T-cell (primary cell): ENCODE measurements at regions not wholly inside any gene's neighbourhood (a gene's known extent, or its start where the extent isn't known, plus 50 kb on each side); places are given as distances from the start of the nearest gene placed in this dataset.

Source experiments
- ATAC-seq, 4 experiments: fragments of 200-7000 bp in 3 of 4; fragments of 150-1000 bp in 1 of 4; cut with Tn5 transposase; replicated peaks in 1 of 4; 1 replicate in 3 of 4; 2 replicates in 1 of 4; pipeline ENCODE4 v1.10.0; 2021; ENCODE audit warnings: moderate library complexity in 3 of 4, mild to moderate bottlenecking in 2 of 4, moderate number of reproducible peaks in 1 of 4
- CTCF ChIA-PET, 2 donors: fragments of 300-600 bp; sonication (Branson Sonifier 250); formaldehyde crosslinking; loops; one replicate each; lab custom pipeline; 2022; ENCODE audit warnings: antibody characterized with exemption in 2 of 2; lab: Charles Lee
- POLR2A ChIA-PET, 2 donors: fragments of 300-600 bp; sonication (Branson Sonifier 250); formaldehyde crosslinking; loops; one replicate each; lab custom pipeline; 2022; ENCODE audit warnings: antibody characterized with exemption in 2 of 2; lab: Charles Lee
- DNase-seq, 35 experiments: peaks; one replicate each; pipeline versions ENCODE4 v3.0.0 to v3.0.0-alpha.2; 2013 to 2023
- H3K27ac ChIP-seq: one replicate; pipeline ENCODE4 v1.5.1; 2013; ENCODE audit warnings: low read length
- H3K27me3 ChIP-seq, 2 experiments: replicated peaks in 1 of 2; 1 replicate in 1 of 2; 2 replicates in 1 of 2; pipeline versions ENCODE4 v1.6.1 to v1.7.0; 2013; ENCODE audit warnings: low read length in 1 of 2, mixed read lengths in 1 of 2; ENCODE audit not compliant: control insufficient read depth in 2 of 2, insufficient read depth in 2 of 2; ENCODE audit errors: extremely low read depth in 1 of 2
- H3K36me3 ChIP-seq, 2 donors: 1 replicate in 1 of 2; 2 replicates in 1 of 2; pipeline versions ENCODE4 v1.6.1 to v1.7.0; 2013; ENCODE audit warnings: low read length in 1 of 2; ENCODE audit not compliant: control insufficient read depth in 2 of 2, insufficient read depth in 1 of 2; ENCODE audit errors: extremely low read depth in 1 of 2
- H3K4me1 ChIP-seq, 2 experiments: 1 replicate in 1 of 2; 2 replicates in 1 of 2; pipeline versions ENCODE4 v1.6.1 to v1.7.0; 2013; ENCODE audit warnings: low read length in 2 of 2, mixed read lengths in 1 of 2; ENCODE audit not compliant: insufficient read depth in 2 of 2, control insufficient read depth in 1 of 2; ENCODE audit errors: extremely low read depth in 1 of 2
- H3K4me3 ChIP-seq, 2 donors: 1 replicate in 1 of 2; 2 replicates in 1 of 2; pipeline versions ENCODE4 v1.5.1 to v1.7.0; 2013; ENCODE audit warnings: mild to moderate bottlenecking in 2 of 2, low read length in 1 of 2, moderate library complexity in 1 of 2; ENCODE audit not compliant: control insufficient read depth in 1 of 2; ENCODE audit errors: extremely low read depth in 1 of 2
- H3K9me3 ChIP-seq: 2 replicates; pipeline ENCODE4 v1.7.0; 2013
- H3K27ac Mint-ChIP-seq, 2 donors: one replicate each; pipeline ENCODE4 v1.8.0; 2020 to 2021; ENCODE audit warnings: mild to moderate bottlenecking in 2 of 2, mixed read lengths in 2 of 2
- H3K27me3 Mint-ChIP-seq, 2 donors: one replicate each; pipeline ENCODE4 v1.8.0; 2021 to 2022; ENCODE audit warnings: mixed read lengths in 2 of 2
- H3K36me3 Mint-ChIP-seq: one replicate; pipeline ENCODE4 v1.8.0; 2021; ENCODE audit warnings: mixed read lengths
- H3K4me1 Mint-ChIP-seq, 3 donors: one replicate each; pipeline ENCODE4 v1.8.0; 2020 to 2022; ENCODE audit warnings: mixed read lengths in 3 of 3, mild to moderate bottlenecking in 1 of 3
- H3K4me3 Mint-ChIP-seq, 3 donors: one replicate each; pipeline ENCODE4 v1.8.0; 2020 to 2022; ENCODE audit warnings: mild to moderate bottlenecking in 3 of 3, mixed read lengths in 3 of 3, moderate library complexity in 3 of 3
- H3K9me3 Mint-ChIP-seq, 3 donors: one replicate each; pipeline ENCODE4 v1.8.0; 2020 to 2022; ENCODE audit warnings: mixed read lengths in 3 of 3
- WGBS: methylation state at CpG from one replicate; pipeline ENCODE4 v1.1.5; 2013; ENCODE audit warnings: missing lambda C conversion rate; ENCODE audit not compliant: insufficient coverage; 5-methylcytosine and 5-hydroxymethylcytosine counted together

- WGBS: 80% methylated on average over 1 of the region's 1 CpG
- H3K36me3 Mint-ChIP-seq: no peaks in the 10 kb centered on the region
Measured at GRCh38 chr3:144566320-144566719, 594.7 kb downstream of the DIPK2A start.

GRCh38 chr3:144569651-144570050 lies 598.0 kb downstream of the DIPK2A start:
- H3K4me3 ChIP-seq: no peak overlapping the region
- H3K9me3 ChIP-seq: no peaks in the 10 kb centered on the region
- ChIA-PET CTCF (no interaction called here), POLR2A (no interaction called here)
- Mint-ChIP-seq H3K27ac (no peak overlapping the region), H3K27me3 (no peaks in the 10 kb centered on the region), H3K4me1 (no peaks in the 10 kb centered on the region), H3K4me3 (no peak overlapping the region), H3K9me3 (peaks cover 0 to 10% (median 2%) of the 10 kb centered on the region in 3 donors), H3K36me3 (no peaks in the 10 kb centered on the region)
- ATAC-seq (no peak), DNase-seq (no peak)
- H3K36me3 ChIP-seq: no peaks in the 10 kb centered on the region
- H3K27ac ChIP-seq: no peak overlapping the region
- WGBS: no CpG with 5 or more reads among the region's 1 CpG
- H3K4me1 ChIP-seq: no peaks in the 10 kb centered on the region
- H3K27me3 ChIP-seq: no peaks in the 10 kb centered on the region

More at GRCh38 chr3:144566320-144566719, 594.7 kb downstream of the DIPK2A start:
- no peak overlapping the region for H3K4me3 Mint-ChIP-seq
- no peaks in the 10 kb centered on the region for H3K36me3 ChIP-seq
- no peaks in the 10 kb centered on the region for H3K27me3 ChIP-seq
- H3K27ac ChIP-seq: no peak overlapping the region
- DNase-seq (no peak), ATAC-seq (no peak)
- no peak overlapping the region for H3K27ac Mint-ChIP-seq
- H3K9me3 Mint-ChIP-seq: peaks cover 0 to 10% (median 2%) of the 10 kb centered on the region in 3 donors
- no peaks in the 10 kb centered on the region for H3K4me1 Mint-ChIP-seq
- no peaks in the 10 kb centered on the region for H3K27me3 Mint-ChIP-seq
- no peaks in the 10 kb centered on the region for H3K4me1 ChIP-seq
- ChIA-PET POLR2A (no interaction called here), CTCF (no interaction called here)
- no peaks in the 10 kb centered on the region for H3K9me3 ChIP-seq
- H3K4me3 ChIP-seq: no peak overlapping the region

GRCh38 chr3:144583871-144584270 lies 612.2 kb downstream of the DIPK2A start:
- Mint-ChIP-seq H3K36me3 (no peaks in the 10 kb centered on the region), H3K27me3 (no peaks in the 10 kb centered on the region), H3K4me1 (no peaks in the 10 kb centered on the region), H3K4me3 (no peak overlapping the region), H3K9me3 (peaks cover 3 to 8% (median 6%) of the 10 kb centered on the region in 3 donors), H3K27ac (no peak overlapping the region)
- H3K27me3 ChIP-seq: no peaks in the 10 kb centered on the region
- no peaks in the 10 kb centered on the region for H3K4me1 ChIP-seq
- ATAC-seq (no peak), DNase-seq (no peak)
- no CpG with 5 or more reads among the region's 1 CpG for WGBS
- no peak overlapping the region for H3K27ac ChIP-seq
- no peaks in the 10 kb centered on the region for H3K9me3 ChIP-seq
- ChIA-PET CTCF (no interaction called here), POLR2A (no interaction called here)
- H3K4me3 ChIP-seq: no peak overlapping the region
- no peaks in the 10 kb centered on the region for H3K36me3 ChIP-seq

- Histone ChIP-seq H3K36me3 (no peaks in the 10 kb centered on the region), H3K27me3 (no peaks in the 10 kb centered on the region), H3K9me3 (no peaks in the 10 kb centered on the region), H3K4me1 (no peaks in the 10 kb centered on the region), H3K27ac (no peak overlapping the region), H3K4me3 (no peak overlapping the region)
- 100% methylated on average over 1 of the region's 2 CpGs for WGBS
- CTCF ChIA-PET: no interaction called here
- ATAC-seq: no peak
- POLR2A ChIA-PET: no interaction called here
- Mint-ChIP-seq H3K4me1 (no peaks in the 10 kb centered on the region), H3K27me3 (no peaks in the 10 kb centered on the region), H3K27ac (no peak overlapping the region), H3K9me3 (peaks cover 3 to 8% (median 6%) of the 10 kb centered on the region in 3 donors), H3K4me3 (no peak overlapping the region), H3K36me3 (no peaks in the 10 kb centered on the region)
- DNase-seq: peak in 1 of 35 experiments; percentile 0
Measured at GRCh38 chr3:144585408-144585807, 613.8 kb downstream of the DIPK2A start.

GRCh38 chr3:144585953-144586352 lies 614.3 kb downstream of the DIPK2A start:
- Histone ChIP-seq H3K36me3 (no peaks in the 10 kb centered on the region), H3K27me3 (no peaks in the 10 kb centered on the region), H3K27ac (no peak overlapping the region), H3K4me3 (no peak overlapping the region), H3K4me1 (no peaks in the 10 kb centered on the region), H3K9me3 (no peaks in the 10 kb centered on the region)
- 60% methylated on average over 2 of the region's 7 CpGs for WGBS
- Mint-ChIP-seq H3K27ac (no peak overlapping the region), H3K36me3 (no peaks in the 10 kb centered on the region), H3K4me3 (no peak overlapping the region), H3K27me3 (no peaks in the 10 kb centered on the region), H3K9me3 (peaks cover 5 to 8% (median 6%) of the 10 kb centered on the region in 3 donors), H3K4me1 (no peaks in the 10 kb centered on the region)
- ATAC-seq (no peak), DNase-seq (no peak)
- CTCF ChIA-PET: no interaction called here
- POLR2A ChIA-PET: no interaction called here

GRCh38 chr3:144586382-144586781 lies 614.8 kb downstream of the DIPK2A start:
- Mint-ChIP-seq H3K27ac (no peak overlapping the region), H3K36me3 (no peaks in the 10 kb centered on the region), H3K27me3 (no peaks in the 10 kb centered on the region), H3K4me1 (no peaks in the 10 kb centered on the region), H3K4me3 (no peak overlapping the region), H3K9me3 (peaks cover 5 to 8% (median 6%) of the 10 kb centered on the region in 3 donors)
- no peak for DNase-seq
- Histone ChIP-seq H3K9me3 (no peaks in the 10 kb centered on the region), H3K27ac (no peak overlapping the region), H3K4me3 (no peak overlapping the region), H3K27me3 (no peaks in the 10 kb centered on the region), H3K36me3 (no peaks in the 10 kb centered on the region), H3K4me1 (no peaks in the 10 kb centered on the region)
- POLR2A ChIA-PET: no interaction called here
- no CpG with 5 or more reads among the region's 3 CpGs for WGBS
- ATAC-seq: no peak
- CTCF ChIA-PET: no interaction called here

- Histone ChIP-seq H3K4me1 (no peaks in the 10 kb centered on the region), H3K27me3 (no peaks in the 10 kb centered on the region), H3K36me3 (no peaks in the 10 kb centered on the region), H3K4me3 (no peak overlapping the region), H3K9me3 (no peaks in the 10 kb centered on the region), H3K27ac (no peak overlapping the region)
- ChIA-PET CTCF (no interaction called here), POLR2A (no interaction called here)
- Mint-ChIP-seq H3K4me3 (no peak overlapping the region), H3K9me3 (peaks cover 0 to 2% (median 0%) of the 10 kb centered on the region in 3 donors), H3K36me3 (no peaks in the 10 kb centered on the region), H3K27ac (no peak overlapping the region), H3K27me3 (no peaks in the 10 kb centered on the region), H3K4me1 (no peaks in the 10 kb centered on the region)
- ATAC-seq: no peak
- 77% methylated on average over 1 of the region's 2 CpGs for WGBS
- DNase-seq: no peak
Measured at GRCh38 chr3:144590854-144591253, 619.2 kb downstream of the DIPK2A start.
